HG02642 (cell line): ENCODE measurements at regions not wholly inside any gene's neighbourhood (a gene's known extent, or its start where the extent isn't known, plus 50 kb on each side); places are given as distances from the start of the nearest gene placed in this dataset.
"Not testable (repeated sequence)": the region's sequence is repeated elsewhere in the genome, so short reads cannot be mapped to it uniquely, and the experiment has no call there.

Experiments
- ATAC-seq: cut with Tn5 transposase; IDR thresholded peaks from one replicate; pipeline ENCODE4 v1.9.1; 2021; ENCODE audit warnings: mild to moderate bottlenecking; ENCODE audit not compliant: unreplicated experiment, poor library complexity

DNA sequence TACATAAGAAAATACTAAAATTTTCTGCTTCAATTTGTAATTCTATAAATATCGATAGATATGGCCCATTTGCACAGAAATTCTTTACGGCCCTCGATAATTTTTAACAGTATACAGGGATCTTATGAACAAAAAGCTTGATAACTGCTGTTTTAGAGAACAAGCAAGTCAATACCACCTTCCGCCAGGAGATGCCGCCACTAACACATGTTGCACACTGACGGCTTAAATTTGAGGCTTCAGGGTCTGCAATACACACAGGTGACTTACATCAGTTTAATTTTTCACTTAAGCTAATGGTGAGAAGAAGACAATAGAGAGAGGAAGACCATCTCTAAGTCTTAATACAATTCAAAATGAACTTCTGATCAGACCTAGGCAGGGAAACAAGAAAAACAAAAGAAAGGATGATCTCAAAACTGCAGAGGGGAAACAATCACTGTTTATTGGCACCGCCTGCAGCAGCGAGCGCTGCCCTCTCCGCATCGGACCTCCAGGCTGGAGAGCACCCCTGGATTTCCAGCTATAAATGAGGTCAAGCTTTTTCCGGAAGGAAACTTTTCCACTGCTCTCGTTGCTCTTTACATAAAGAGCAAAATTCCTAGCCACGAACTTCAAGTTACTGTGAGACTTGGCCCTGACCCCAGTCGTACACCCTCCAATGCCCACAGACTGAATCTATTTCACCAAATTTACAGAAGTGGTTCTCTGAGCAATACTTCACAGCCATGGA is 53.9 kb downstream of the OTOR start:
- ATAC-seq: peak; percentile 60

DNA sequence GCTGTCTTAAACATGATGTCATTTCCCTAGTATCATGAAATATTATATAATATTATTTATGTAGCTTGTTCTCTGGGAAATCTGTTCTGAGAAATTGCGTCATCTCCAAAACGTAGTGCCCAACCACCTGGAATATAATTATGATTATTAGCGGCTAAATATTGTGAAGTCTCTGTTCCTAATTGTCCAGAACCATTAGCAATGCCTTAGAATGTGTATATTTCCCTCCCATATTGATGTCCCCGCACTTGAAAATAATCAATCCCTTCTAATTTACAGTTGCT is 54.4 kb downstream of the OTOR start:
- no peak for ATAC-seq

DNA sequence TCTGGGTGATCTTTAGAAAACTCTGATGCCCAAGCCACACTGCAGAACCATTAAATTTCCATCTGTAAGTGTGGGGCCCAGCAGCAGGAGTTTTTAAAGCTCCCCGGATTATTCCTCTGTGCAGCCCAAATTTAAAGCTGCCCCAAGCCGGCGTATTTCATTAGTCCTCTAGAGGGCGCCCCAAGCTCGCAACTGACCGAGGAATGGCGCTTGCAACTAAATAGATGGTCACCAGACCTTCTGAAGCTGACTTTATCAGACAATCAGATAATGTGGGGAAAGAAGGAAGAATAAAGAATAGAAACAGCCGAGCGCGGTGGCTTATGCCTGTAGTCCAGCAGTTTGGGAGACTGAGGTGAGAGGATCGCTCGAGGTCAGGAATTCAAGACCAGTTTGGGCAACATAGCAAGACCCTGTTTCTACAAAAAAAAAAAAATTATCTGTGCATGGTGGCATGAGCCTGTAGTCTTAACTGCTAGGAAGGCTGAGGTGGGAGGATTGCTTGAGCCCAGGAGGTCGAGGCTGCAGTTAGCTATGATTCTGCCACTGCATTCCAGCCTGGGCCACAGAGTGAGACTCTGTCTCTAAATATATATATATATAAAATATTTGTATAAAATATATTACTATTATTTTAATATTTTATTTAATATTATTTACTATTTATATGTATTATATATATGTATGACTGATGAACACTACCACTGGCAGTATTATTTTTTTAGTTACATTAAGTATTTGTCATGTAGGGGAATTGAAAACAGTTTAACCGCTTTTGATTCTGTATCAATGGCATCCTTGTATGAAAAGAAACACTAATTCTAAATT is 56.0 kb downstream of the OTOR start:
- no peak for ATAC-seq

DNA sequence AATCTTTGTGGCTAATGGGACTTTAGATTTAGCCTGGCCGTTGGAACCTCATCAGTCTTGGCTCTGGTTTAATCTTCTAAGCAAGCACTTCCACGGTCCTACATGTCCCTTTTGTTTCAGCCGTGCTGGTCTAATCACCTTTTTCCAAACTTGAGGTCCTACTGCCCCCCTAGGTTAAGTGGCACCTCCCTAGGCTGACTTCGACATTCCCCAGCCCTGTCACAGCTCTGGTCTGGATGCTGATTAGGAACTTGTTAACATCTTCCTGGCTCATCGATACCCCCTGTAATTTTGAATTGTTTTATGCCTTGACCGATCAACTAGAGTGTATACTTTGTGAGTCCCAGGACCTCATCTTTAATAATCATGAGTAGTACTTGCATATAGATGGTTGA is 56.6 kb downstream of the OTOR start:
- ATAC-seq: no peak

DNA sequence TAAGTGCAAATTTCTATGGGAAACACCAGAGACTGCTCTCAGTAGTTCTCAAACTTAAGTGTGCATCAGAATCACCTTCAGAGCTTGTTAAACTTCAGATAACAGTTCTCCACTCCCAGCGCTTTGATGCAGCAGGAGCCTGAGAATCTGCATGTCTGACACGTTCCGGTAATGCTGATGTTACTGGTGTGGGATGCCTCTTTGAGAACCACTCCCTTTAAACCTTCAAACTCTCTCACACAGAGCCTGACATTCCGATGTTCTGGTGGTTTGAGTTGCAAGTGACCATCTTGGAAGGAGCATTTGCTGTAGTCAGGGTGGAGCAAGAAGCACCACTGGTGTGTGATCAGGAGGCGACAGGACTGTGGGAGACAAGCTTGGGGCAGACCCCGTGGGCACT is 57.9 kb downstream of the OTOR start:
- no peak for ATAC-seq

DNA sequence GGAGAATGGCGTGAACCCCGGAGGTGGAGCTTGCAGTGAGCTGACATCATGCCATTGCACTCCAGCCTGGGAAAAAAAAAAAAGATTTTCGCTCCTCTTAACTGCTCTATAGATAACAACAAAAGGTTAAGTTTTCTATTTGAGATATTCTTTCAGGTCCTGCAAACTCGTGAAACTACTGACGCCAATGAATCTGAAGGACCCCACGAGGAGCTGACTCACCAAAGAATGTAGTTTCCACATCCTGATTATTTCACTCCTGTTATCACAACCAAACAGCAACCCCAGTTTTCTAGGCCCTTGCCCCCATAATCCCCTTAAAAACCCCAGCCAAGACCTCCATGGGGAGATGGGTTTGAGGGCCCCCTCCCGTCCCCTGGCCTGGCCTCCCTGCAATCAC is 58.7 kb downstream of the OTOR start:
- no peak for ATAC-seq

DNA sequence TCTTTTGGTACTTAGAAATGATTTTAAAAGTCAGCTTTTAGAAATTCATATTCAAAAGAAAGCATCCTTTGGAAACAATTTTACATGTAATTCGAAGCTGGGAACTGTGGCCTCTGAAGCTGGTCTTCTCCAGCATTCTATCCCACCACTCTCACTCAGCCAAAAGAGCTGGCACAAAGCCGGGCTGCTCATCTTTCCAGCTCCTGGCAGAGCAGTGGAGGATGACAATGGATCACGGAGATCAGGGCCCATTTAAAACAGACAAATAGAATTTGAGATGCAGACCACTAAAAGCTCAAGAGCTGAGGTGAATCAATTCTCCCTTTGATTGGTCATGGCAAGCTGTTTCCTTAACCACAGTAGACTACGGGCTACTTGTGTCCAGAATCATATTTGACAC is 60.6 kb downstream of the OTOR start:
- ATAC-seq: no peak

DNA sequence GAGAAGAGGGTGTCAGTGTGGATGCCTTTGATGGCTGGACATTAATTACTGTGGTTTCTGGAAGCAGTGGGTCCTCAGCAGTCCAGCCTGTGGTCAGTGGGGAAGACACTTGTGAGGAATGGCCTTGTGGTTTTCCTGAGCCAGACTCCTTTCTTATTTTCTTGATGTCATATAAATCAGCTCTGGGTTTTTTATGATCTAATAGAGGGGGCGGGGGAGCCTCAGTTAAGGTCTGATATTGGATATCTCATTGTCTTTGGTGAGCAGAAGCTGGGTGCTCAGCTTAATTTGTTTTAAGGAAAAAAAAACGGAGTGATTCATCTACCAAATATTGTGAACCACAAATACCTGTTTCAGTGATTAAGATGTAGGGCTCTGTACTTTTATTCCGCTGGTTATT is 62.1 kb downstream of the OTOR start:
- ATAC-seq: no peak

DNA sequence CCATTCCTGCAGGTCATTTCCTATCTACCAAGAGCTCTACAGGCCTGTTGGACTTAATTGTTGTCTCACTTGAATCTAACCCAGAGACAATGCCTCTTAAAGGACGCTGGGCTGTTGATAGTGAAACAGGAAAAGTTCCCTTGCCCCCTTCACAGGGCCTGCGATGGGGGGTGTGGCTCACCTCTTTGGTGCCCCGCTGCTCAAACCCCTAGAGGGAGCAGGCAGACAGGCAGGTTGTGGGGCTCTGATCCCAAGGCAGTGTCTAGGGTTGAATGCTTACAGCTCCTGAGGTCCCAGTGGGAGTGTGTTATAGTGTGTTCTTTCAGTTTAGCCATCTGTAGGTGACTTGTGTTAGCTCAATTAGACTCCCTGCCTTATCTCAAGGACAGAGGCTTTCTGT is 68.0 kb downstream of the OTOR start:
- no peak for ATAC-seq

DNA sequence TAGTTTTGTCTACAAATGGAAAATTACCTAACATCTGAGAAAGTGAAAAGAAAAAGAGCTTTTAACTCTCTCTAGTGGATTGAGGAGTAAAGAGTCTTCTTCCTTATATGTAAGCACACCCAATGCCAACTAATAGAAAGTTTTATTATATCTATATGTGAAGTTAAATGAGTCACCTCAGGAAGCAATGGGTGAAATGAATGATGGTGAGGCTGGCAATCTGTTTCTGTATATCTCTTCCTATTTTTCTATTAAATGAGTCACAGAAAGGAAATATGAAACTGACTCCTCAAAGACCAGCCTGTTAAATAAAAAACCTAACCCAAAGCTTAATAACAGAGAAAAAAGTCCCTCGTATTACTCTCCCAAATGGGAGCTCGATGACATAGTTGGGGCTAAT is 71.3 kb downstream of the OTOR start:
- no peak for ATAC-seq

DNA sequence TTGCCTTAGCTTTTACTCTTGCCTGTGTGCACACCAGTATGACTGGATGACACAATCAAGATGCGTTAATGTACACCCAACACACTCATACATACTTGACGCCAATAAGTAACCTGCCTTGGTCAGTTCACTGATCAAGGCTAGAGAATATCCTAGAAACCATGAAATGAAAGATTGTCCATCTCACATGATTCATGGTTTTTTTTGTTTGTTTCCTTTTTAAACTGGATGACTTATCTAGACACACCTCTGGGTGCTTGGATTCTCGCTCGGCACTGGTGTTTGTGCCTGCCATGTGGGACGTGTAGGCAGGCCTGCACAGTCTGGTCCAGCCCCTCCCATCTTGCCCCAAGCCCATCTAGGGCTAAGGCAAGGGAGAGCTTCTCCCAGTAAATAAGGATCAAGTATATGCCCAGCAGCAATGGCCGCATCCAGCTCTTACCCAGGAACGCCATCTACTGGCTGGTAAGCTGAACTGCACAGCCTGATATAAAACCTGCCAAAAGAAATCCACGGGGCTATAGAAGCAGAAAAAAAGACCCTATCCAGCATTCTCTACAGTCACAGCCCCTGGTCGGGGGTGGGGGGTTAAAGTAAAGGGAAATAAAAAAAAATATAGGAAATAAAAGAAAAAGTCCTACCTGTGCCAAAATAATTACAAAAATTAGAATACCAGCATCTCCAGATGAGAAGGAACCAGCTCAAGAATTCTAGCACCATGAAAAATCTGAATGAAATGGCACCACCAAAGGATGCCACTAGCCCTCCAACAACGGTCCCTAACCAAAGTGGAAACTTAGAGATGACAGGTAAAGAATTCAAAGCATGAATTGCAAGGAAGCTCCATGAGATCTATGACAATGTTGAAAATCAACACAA is 73.3 kb downstream of the OTOR start:
- peak; percentile 76 for ATAC-seq

DNA sequence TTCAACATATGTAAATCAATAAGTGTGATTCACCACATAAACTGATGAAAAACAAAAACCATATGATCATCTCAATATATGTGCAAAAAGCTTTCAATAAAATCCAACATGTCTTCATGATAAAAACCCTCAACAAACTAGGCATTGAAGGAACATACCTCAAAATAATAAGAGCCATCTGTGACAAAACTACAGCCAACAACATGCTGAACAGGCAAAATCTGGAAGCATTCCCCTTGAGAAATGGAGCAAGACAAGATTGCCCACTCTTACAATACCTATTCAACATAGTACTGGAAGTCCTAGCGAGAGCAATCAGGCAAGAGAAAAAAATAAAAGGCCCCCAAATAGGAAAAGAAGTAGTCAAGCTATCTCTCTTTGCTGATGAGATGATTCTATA is 76.5 kb downstream of the OTOR start:
- no peak for ATAC-seq

DNA sequence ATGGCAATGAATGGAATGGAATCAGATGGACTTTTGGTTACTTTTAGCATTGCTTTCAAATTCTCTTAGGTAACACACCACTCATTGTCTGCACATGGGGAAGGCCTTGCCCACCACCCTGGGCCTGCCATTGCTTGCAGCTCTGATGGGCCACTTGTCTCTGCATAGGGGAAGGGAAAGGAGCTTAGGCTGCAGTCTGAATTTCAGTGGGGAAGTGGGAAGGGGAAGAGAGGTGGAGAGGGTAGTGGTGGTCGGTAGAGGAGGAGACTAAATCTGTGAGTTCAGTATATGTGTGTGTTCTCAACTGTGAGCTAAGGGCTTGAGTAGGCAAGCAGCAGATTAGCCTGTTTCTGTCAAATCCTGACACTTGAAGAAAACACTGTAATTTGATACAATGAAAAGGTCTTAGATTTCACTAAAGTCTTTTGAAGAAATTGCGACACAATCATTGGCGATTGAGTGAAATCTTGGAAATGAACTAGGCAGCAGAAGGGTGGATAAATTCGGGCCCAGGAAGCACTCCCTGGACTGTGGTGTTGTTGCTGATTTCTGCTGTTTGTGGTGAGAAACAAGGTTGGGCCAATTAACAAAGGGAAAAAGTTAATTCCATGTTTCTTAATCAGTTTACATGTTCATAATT is 80.6 kb downstream of the OTOR start:
- no peak for ATAC-seq

DNA sequence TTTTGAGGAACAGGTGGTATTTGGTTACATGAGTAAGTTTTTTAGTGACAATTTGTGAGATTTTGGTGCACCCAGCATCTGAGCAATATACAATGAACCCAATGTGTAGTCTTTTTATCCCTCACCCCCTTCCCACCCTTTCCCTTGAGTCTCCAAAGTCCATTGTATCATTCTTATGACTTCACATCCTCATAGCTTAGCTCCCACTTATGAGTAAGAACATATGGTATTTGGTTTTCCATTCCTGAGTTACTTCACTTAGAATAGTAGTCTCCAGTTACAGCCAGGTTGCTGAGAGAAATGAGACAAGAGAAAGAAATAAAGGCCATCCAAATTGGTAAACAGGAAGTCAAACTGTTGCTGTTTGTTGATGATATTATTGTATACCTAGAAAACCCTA is 87.5 kb downstream of the OTOR start:
- ATAC-seq: not testable (repeated sequence)

DNA sequence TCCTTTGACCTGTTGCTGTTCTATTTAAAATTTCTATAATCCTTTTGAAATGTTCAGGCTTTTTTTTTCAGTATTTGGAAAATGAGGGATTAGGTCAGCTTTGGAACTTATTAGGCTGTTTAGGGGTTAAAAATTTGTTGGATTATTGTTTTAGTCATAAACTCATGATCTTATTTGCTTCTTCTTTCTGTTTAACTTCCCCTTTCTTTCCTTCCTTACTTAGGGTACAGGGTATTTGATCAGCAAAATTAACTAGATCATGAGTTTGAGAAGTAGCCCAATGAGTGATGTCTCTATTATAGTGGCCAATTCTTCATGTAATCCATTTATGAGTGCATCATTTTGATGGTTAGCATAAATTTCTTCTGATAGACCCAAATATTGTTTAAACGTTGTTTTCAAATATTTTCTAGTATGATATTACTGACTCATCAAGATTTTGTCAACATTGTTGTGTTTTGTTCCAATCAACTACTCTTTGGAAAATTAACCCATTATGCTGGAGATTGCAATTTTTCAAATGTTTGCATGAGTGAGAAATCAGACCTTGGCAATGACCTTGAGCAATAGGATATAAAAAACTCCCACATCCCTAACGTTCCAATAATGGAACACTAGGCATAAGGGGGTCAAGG is 94.4 kb downstream of the OTOR start:
- ATAC-seq: no peak

DNA sequence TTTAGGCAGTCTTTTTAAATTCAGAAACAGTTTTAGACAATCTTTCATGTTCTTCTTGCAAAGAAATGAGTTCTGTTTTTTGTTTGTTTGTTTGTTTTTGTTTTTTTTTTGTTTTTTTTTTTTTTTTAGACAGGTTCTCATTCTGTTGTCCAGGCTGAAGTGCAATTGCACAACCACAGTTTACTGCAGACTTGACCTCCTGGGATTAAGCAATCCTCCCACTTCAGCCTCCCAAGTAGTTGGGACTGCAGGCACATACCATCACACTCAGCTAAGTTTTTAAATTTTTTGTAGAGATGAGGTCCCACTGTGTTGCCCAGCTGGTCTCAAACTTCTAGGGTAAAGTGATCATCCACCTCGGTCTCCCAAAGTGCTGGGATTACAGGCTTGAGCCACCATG is 96.2 kb downstream of the OTOR start:
- ATAC-seq: no peak

DNA sequence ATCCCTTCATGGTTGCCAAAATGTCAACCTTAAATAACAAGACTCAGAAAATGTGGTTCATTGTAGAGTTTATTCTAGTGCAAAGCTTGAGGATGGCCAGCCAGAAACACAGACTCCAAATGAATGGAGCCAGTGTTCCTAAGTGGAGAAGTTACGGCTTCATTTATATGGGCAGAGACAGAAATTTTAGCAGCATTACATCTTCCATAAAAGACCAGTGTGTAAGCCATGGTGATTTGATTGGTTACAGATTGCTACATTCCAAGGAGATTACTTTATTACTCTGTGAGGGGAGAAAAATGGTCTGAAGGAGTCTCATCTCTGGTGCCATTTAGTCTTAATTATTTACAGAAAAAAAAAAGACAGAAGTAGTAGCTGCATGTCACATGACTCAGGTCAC is 97.8 kb downstream of the OTOR start:
- ATAC-seq: no peak

DNA sequence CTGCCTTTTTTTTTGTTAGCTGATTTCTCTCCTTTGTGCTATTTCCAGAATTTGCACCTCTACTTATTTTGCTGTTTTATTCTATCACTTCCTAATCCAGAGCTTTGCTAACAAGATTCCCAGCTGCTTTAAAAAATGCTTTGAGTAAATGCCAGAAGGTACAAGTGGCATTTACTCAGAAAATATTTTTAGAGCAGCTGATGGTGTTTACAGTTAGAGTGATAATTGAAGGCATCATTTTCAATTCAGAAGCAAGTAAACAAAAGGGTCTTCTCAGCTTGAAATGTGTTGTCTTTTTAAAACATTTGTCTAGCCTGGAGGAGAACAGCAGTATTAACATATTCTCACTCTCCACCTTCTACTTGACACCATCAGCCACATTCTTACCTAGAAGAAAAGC is 99.9 kb downstream of the OTOR start:
- ATAC-seq: no peak

DNA sequence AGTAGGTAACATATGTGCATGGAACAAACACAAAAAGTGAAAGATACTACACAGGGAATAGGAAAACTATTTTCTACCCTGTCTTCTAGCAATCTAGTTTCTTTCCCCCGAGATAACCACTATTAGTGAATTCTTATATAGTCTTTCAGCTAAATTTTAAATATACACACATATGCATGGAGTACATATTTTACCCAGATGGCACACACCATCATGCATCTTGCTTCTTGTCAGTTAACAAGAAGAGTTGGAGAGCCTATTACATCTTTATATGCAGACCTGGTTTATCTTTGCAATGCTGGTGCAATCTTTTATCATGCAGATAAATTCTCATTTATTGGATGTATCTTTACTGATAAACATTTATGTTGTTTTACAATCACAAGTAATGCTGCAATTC is 100.4 kb downstream of the OTOR start:
- no peak for ATAC-seq

DNA sequence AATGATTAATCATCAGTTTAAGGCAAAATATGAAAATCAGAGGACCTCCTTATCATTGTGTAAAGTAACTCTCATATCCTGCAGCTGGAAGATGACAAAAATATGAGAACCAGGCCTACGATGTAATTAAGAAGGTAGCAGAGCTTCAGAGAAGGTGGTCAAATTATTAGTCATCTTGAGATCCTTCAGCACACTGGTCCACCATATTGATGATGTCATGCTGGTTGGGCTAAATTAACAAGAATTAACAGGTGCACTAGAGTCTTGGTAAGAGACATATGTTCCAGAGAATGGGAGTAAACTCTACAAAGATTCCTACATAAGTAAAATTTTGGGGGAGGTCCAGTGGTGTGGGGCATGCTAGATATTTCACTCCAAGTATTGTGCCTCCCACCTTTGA is 112.8 kb downstream of the OTOR start:
- ATAC-seq: no peak
